NB4 (cell line): ENCODE measurements at regions not wholly inside any gene's neighbourhood (a gene's known extent, or its start where the extent isn't known, plus 50 kb on each side); places are given as distances from the start of the nearest gene placed in this dataset.

Source experiments
- CTCF ChIP-seq: IDR thresholded peaks from one replicate; pipeline ENCODE4 v1.5.1; 2012; ENCODE audit warnings: low read depth, low read length
- MAX ChIP-seq: IDR thresholded peaks from 2 replicates; pipeline ENCODE4 v1.6.1; 2011; ENCODE audit warnings: low read depth, low read length
- POLR2A ChIP-seq: IDR thresholded peaks from 2 replicates; pipeline ENCODE4 v1.6.1; 2011; ENCODE audit warnings: mild to moderate bottlenecking; ENCODE audit not compliant: insufficient read length; ENCODE audit errors: extremely low read depth

- TF ChIP-seq CTCF (no peak), MAX (no peak), POLR2A (no peak)
These were observed 448.0 kb downstream of the SLC6A15 start for GRCh38 chr12:84464616-84465015.
